ENCODE measurements at regions not wholly inside any gene's neighbourhood (a gene's known extent, or its start where the extent isn't known, plus 50 kb on each side); places are given as distances from the start of the nearest gene placed in this dataset.

DNA sequence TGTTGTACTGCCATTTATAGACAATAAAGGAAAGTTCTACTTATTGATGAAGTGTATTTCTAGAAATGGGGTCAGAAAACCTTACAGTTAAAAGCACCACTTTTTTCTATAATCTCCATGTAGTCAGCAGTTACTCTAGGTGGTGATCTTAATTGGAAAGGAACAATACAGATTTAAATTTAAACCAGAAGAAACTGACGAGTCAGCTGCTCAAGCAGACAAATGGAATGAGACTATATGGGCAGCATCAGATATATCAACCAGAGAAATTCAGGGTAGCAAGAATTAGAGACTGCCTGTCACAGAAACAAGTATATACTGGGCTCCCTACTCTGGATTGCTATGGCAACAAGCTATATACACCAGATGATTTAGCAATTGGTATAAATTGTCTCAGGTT, 99.6 kb upstream of the SCG2 start:
- FAIRE-seq = no peak

DNA sequence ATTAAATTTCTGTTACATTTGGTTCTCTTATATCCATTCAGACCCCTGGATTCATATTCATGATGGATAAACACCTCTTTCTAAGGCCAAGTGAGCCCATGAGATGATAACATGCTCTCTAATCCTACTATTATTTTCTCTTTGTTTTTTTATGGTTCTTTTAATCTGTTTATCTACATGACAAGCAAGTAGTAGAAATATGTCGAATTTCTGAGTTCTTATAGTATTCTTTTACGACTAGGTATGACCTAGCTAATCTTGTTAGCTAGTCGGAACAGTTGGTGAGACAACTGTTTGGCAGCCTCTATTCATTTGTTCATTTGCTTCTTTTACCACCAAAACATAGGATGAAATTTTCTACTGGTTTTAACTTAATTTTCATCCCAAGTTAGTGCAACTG, 98.1 kb upstream of the SCG2 start:
- no peak for FAIRE-seq

DNA sequence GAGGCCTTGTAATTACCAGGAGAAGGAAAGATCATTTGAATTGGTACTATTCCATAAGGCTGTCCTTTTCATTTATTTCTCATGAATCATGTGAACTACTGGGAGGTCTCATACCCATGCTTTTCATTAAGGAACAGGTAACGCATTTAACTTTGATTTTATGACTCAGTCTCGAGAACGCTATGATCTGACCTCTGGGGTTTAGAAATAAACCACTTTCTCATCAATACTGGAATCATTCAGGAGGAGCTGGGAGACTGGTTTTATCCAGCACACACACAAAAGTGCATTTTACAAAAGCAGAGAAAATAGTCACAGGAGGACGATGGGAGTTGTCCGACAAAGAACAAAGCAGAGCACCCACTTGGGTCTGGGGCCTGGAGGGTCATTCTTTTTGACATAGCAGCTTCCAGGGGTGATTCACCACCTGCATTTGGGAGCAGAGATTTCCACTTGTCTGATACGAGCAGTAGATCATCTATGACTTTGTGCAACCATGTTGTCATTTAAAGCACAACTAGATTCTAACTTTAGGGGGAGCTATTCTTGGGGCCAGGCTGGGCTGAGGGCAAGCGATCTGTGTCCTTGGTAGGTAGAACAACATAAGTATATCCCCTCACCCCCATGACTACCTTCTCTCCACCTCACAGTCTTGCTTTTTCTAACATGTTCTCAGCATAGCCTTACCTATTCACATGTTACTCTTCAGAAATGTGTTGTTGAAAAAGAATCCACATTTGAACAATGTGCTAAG, 95.9 kb upstream of the SCG2 start:
- FAIRE-seq = no peak

DNA sequence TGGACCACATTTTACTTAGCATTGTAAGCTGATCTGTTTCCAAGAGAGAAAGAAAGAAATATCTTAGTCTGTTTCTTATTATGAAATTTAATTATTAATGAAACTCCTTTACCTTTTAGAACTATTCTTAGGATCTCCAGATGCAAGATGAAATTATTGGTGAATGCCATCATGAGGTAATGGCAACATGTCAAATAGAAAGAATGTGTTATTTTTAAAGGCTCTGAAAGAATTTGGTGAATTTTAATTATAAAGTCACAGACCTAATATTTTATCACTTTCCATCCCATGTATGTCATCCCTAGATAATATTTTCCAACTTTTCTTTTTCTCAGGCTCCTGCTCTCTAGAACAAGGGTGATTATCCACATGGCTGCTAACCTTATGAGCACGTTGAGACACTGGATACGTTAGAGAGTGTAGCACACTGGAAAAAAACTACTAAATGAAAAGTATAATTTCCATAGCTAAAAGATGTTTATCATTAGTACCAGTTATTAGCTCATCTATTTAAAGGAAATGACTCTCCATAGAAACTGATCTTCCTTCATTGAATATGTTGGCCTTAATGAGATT, 95.2 kb upstream of the SCG2 start:
- FAIRE-seq = no peak

DNA sequence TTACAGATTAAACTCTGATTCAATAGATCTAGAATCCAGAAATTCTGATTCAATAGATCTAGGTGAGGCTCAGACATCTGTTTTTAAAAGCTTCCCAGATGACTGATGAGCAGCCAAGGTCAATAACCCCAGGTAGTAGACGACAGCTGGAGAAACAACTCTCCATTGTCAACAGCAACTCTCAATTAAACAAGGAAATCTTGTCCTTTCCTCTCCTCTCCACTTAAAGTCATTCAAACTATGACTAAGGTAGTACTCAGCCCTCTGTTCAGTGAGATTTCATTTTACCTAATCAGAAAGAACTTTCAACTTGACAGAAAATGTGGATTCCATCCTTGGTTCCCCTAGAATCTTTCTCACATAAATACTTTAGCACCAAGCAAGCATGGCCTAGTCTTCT, 94.6 kb upstream of the SCG2 start:
- no peak for FAIRE-seq

DNA sequence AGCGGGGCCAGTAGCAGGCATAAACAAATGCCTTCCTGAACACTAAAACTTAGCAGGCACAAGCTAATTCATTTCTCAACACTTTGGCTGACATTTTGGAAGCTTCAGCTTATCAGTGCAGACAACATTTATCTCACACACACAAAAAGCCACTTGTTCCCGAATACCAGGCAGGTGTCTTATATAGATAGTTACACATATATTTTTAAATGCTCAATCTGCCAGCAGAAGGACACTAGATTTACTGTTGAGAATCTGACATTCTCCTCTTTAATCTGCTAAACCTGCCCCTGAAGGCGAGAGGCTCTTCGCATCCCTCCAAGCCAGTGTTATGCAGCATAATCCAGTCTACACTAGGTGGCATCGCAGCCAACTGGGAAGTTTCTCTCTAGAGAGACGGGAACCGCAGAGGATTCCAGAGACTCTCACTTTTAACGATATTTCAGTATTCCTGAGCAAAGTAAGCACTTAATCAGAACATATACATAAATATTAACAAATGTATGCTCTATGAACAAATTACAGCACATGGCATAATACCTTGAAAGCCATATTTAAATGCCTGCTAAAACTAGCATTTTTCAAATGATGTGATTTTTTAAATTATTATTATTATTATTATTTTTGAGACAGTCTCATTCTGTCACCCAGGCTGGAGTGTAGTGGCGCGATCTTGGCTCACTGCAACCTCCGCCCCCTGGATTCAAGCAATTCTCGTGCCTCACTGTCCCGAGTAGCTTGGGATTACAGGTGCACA, 90.2 kb upstream of the SCG2 start:
- peak; percentile 41 for FAIRE-seq

DNA sequence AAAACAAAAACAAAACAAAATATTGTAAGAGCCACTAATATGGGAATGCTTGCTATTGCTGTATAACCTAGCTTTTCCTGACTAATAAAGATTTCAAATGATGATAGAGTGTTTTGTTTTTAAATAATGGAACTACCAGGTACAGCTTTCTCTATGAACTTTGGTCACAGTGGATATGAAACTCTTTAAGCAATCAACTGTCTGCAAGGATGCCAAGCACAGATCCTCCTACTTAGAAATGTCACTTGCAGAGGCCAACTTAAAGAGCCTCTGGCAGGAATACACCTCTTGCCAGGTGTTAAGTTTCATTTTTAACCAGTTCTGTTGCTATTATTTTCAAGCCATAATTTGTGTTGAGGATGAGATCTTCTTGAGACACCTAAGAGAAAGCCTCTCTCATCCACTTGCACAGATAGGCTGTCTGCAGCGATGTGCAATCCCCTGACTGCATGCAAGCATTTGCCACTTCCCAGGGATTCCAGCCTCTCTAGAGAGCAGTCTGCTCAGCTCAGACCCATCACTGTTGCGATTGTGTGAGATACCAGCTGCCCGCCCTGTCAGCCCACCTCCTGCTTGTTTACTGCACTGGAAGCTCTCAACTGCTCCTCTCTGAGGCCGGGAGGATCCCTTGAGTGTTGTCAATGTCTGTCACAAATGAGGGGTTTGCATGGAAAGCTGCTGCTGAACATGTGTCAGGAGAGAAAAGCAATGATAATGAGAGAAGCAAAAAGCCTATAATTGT, 86.1 kb upstream of the SCG2 start:
- FAIRE-seq = no peak

DNA sequence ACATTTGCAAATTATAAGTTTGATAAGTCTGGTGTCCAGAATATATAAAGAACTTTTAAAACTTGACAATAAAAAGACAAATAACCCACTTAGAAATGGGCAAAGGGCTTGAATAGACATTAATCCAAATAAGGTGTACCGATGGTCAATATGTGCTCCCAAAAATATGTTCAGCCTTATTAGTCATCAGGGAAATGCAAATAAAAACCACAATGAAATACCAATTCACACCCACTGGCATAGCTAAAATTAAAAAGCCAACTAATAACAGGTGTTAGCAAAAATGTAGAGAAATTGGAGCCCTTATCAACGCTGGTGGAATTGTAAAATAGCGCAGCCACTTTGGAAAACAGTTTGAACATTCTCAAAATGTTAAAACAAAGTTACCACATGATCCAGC, 79.0 kb upstream of the SCG2 start:
- no peak for FAIRE-seq

DNA sequence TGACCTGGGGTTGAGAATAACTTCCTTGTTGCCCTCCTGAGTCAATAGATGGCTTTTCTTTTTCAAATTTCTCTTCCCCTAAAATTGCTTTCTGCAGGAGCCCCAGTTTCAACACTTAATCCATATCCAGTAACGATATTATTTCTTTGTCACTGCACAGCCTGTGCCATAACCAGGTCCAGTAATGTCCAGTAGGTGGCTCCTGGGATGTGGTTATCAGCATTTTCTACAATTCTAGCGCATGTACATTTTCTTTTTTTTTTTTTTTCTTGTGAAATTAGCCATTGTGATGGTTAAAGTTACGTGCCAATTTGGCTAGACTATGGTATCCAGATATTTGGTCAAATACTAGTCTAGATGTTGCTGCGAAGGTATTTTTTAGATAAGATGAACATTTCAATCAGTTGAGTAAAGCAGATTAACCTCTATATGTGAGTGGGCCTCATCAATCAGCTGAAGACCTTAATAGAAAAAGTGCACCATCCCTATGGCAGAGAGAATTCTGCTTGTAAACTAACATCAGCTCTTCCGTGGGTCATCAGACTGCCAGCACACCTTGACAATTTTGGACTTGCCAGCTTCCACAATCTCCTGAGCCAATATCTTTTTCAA, 72.9 kb upstream of the SCG2 start:
- FAIRE-seq = peak; percentile 74

DNA sequence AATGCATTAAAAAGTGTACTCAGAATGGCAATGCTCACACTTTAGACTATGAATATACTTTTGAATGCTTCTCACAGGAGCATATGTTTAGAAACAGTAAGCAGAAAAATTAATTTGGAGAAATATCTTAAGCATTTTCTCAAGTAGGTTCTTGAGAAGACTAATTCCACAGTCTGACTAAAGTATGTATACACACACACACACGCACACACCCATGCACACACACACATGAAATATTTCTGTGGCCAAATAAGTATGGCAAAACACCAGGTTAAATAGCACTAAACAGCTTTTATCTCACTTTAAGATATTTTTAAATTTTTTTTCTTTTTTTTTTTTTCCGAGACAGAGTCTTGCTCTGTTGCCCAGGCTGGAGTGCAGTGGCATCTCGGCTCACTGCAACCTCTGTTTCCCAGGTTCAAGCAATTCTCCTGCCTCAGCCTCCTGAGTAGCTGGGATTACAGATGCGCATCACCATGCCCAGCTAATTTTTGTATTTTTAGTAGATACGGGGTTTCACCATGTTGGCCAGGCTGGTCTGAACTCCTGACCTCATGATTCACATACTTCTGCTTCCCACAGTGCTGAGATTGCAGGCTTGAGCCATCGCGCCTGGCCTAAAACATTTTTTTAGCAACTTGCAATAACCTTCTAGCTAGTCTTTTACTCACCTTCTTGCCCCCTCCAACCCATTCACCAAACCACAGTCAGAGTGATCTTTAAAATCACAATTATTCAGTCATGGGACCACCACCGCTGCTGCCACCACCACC, 67.5 kb upstream of the SCG2 start:
- FAIRE-seq = no peak

DNA sequence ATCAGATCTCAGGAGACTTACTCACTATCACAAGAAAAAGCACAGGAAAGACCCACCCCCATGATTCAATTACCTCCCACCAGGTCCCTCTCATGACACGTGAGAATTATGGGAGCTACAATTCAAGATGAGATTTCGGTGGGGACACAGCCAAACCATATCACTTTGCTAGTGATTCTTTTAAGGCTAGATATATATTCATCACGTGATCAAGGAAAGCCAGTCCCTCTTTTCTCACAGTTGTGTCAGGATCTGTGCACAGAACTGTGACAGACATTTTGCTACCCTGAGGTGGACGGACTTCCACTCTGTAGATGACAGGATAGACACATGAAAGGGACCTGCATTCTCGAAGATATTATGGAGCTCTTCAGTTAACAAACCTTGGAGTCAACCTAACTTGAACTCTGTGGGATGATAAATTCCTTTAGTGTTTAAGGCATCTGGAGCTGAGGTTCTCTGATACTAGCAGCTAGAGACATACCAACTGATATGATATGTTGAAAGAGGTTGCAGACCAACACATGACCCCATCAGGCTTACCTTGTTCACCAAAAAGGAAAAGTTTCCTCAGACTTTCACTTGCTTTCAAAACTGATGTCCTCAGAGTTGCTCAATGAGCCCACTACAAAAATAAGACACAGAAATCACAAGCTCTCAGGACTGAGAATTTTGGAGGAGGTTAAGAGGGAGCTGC, 66.3 kb upstream of the SCG2 start:
- no peak for FAIRE-seq

DNA sequence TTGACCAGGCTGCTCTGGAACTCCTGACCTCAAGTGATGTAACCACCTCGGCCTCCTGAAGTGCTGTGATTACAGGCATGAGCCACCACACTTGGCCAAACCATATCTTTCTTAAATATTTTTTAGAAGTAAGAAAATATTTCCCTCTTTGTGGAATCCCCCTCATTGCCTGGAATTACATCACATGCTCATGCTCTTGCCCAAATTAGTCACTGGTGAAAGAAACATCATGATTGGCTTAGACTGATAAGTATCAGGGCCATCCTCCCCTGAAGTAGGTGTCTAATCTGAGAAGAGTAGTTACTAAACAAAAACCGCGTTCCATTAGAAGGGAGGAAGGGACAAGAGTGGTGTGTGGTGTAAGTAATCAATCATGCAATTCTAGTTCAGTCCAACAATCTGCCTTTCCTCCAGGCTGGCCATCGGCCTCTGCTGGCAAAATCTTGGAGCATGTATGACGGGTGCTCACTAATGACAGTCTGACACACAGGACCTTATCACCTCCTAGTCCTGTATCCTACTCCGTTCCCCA, 52.3 kb upstream of the SCG2 start:
- FAIRE-seq = no peak

DNA sequence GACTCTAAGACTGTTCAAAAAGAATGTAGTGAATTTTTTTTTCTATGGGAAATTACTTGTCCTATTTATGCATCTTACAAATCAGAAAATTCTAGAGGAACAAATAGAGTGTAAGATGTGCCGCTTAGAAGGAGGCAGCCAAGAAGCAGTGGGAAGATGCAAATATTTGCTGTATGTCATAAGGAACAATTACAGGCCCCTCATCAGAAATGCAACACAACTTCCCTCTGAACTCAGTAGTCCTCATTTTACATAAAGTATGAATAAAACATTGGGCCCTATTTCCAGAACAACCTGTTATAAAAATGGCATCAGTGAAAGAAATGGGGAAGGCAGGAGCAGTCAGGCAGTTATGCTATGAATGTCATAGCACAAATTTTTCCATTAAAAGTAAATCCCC, 50.7 kb upstream of the SCG2 start:
- FAIRE-seq = no peak

DNA sequence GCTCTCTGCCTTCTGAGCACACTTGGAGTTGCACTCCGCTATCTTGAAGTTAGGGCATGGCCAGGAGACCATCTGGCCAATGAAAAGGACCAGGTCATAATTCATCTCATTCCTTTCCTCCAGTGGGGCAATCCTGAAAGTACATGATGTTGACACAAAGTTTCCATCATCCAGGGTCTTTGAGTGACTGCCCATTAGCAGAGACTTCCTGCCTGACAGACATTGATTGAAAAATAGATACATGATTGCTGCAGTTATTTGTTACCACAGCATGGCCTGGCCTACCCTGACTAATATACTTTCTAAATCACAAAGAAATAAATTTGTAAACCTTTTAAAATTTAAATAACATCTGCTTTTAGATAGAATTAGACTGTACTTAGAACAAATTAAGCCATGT, 50.0 kb upstream of the SCG2 start:
- FAIRE-seq = no peak

All from G401.6 (cell line).